ENCODE measurements at regions not wholly inside any gene's neighbourhood (a gene's known extent, or its start where the extent isn't known, plus 50 kb on each side); places are given as distances from the start of the nearest gene placed in this dataset.

- no peak overlapping the region for H3K9ac ChIP-seq (ENCODE audit: extremely low read depth, low read length, poor library complexity, severe bottlenecking)
- H3K27ac Mint-ChIP-seq = no peak overlapping the region
- no peaks in the 10 kb centered on the region for H3K9me3 ChIP-seq (ENCODE audit: control insufficient read depth, low read length)
- peaks cover 7% of the 10 kb centered on the region for H3K9me3 Mint-ChIP-seq
- no peaks in the 10 kb centered on the region for H3K27me3 Mint-ChIP-seq (ENCODE audit: insufficient read depth)
- DNase-seq = no peak
- H3K27me3 ChIP-seq (ENCODE audit: control insufficient read depth, insufficient read depth, low read length, poor library complexity, severe bottlenecking) = no peaks in the 10 kb centered on the region
- 44 to 100% methylated on average over 1 to 2 of the region's 2 CpGs for WGBS, 2 experiments (ENCODE audit: insufficient coverage in 1 of 2, insufficient read length in 1 of 2)
- H3K4me1 ChIP-seq (ENCODE audit: control insufficient read depth, insufficient read depth, low read length) = no peaks in the 10 kb centered on the region
- no peak overlapping the region for H3K4me3 Mint-ChIP-seq
- no peak overlapping the region for H3K4me3 ChIP-seq (ENCODE audit: low read length)
- no peak for TF ChIP-seq CTCF (conservative IDR thresholded peaks at IDR 0.05)
- no peak overlapping the region for H3K27ac ChIP-seq (ENCODE audit: low read depth, low read length)
- H3K36me3 ChIP-seq (ENCODE audit: control insufficient read depth, insufficient read depth, low read length) = no peaks in the 10 kb centered on the region
- H3K4me1 Mint-ChIP-seq = peaks cover 3% of the 10 kb centered on the region
- peaks cover 7% of the 10 kb centered on the region for H3K36me3 Mint-ChIP-seq (ENCODE audit: low read depth)
These were observed 430.2 kb upstream of the PIK3C3 start for GRCh38 chr18:41524674-41525470.

- no peak overlapping the region for H3K27ac ChIP-seq (ENCODE audit: low read depth, low read length)
- H3K9me3 Mint-ChIP-seq = no peaks in the 10 kb centered on the region
- no peaks in the 10 kb centered on the region for H3K27me3 ChIP-seq (ENCODE audit: control insufficient read depth, insufficient read depth, low read length, poor library complexity, severe bottlenecking)
- H3K27me3 Mint-ChIP-seq (ENCODE audit: insufficient read depth) = no peaks in the 10 kb centered on the region
- DNase-seq = no peak
- H3K9me3 ChIP-seq (ENCODE audit: control insufficient read depth, low read length) = no peaks in the 10 kb centered on the region
- no peak overlapping the region for H3K27ac Mint-ChIP-seq
- no peaks in the 10 kb centered on the region for H3K4me1 Mint-ChIP-seq
- no peaks in the 10 kb centered on the region for H3K36me3 ChIP-seq (ENCODE audit: control insufficient read depth, insufficient read depth, low read length)
- H3K9ac ChIP-seq (ENCODE audit: extremely low read depth, low read length, poor library complexity, severe bottlenecking) = no peak overlapping the region
- H3K4me3 ChIP-seq (ENCODE audit: low read length) = no peak overlapping the region
- no peak overlapping the region for H3K4me3 Mint-ChIP-seq
- TF ChIP-seq CTCF (conservative IDR thresholded peaks at IDR 0.05) = no peak
- H3K36me3 Mint-ChIP-seq (ENCODE audit: low read depth) = peaks cover 11% of the 10 kb centered on the region
- H3K4me1 ChIP-seq (ENCODE audit: control insufficient read depth, insufficient read depth, low read length) = no peaks in the 10 kb centered on the region
These were observed 437.9 kb upstream of the PIK3C3 start for GRCh38 chr18:41517142-41517541.

GRCh38 chr18:41513438-41513837 is 441.6 kb upstream of the PIK3C3 start:
- H3K27me3 Mint-ChIP-seq (ENCODE audit: insufficient read depth) = no peaks in the 10 kb centered on the region
- no peak for TF ChIP-seq CTCF (conservative IDR thresholded peaks at IDR 0.05)
- no peak overlapping the region for H3K4me3 Mint-ChIP-seq
- H3K27ac ChIP-seq (ENCODE audit: low read depth, low read length) = no peak overlapping the region
- H3K36me3 ChIP-seq (ENCODE audit: control insufficient read depth, insufficient read depth, low read length) = no peaks in the 10 kb centered on the region
- H3K9ac ChIP-seq (ENCODE audit: extremely low read depth, low read length, poor library complexity, severe bottlenecking) = no peak overlapping the region
- no peaks in the 10 kb centered on the region for H3K9me3 ChIP-seq (ENCODE audit: control insufficient read depth, low read length)
- H3K9me3 Mint-ChIP-seq = no peaks in the 10 kb centered on the region
- H3K27ac Mint-ChIP-seq = no peak overlapping the region
- H3K4me1 ChIP-seq (ENCODE audit: control insufficient read depth, insufficient read depth, low read length) = no peaks in the 10 kb centered on the region
- no peaks in the 10 kb centered on the region for H3K27me3 ChIP-seq (ENCODE audit: control insufficient read depth, insufficient read depth, low read length, poor library complexity, severe bottlenecking)
- no peaks in the 10 kb centered on the region for H3K4me1 Mint-ChIP-seq
- no peak for DNase-seq
- H3K4me3 ChIP-seq (ENCODE audit: low read length) = no peak overlapping the region
- peaks cover 11% of the 10 kb centered on the region for H3K36me3 Mint-ChIP-seq (ENCODE audit: low read depth)
- WGBS, 2 experiments (ENCODE audit: insufficient coverage in 1 of 2, insufficient read length in 1 of 2) = 81 to 88% methylated on average over 3 of the region's 3 CpGs

Measured in endodermal cell (in vitro differentiated cells).